MM.1S (cell line): ENCODE measurements at regions not wholly inside any gene's neighbourhood (a gene's known extent, or its start where the extent isn't known, plus 50 kb on each side); places are given as distances from the start of the nearest gene placed in this dataset.

Experiments used
- DNase-seq: peaks from one replicate; pipeline ENCODE4 v3.0.0-alpha.2; 2015
- H2AFZ ChIP-seq: fragments of 300-600 bp; sonication (generic); 2 replicates; pipeline ENCODE4 v1.6.0; 2016; ENCODE audit warnings: antibody characterized with exemption, low read length
- H3F3A ChIP-seq: fragments of 300-600 bp; sonication (generic); 2 replicates; pipeline ENCODE4 v1.6.1; 2016; ENCODE audit warnings: mild to moderate bottlenecking, antibody characterized with exemption, low read length, moderate library complexity, mixed read lengths; ENCODE audit not compliant: insufficient read depth
- H3K27ac ChIP-seq: fragments of 300-600 bp; sonication (generic); 2 replicates; pipeline ENCODE4 v1.5.1; 2016; ENCODE audit warnings: mild to moderate bottlenecking, low read length
- H3K27me3 ChIP-seq: fragments of 300-600 bp; sonication (generic); replicated peaks from 2 replicates; pipeline ENCODE4 v1.6.0; 2016; ENCODE audit warnings: low read length; ENCODE audit not compliant: insufficient read depth
- H3K36me3 ChIP-seq: fragments of 300-600 bp; sonication (generic); replicated peaks from 2 replicates; pipeline ENCODE4 v1.6.1; 2016; ENCODE audit warnings: mild to moderate bottlenecking, low read length, mixed read lengths; ENCODE audit not compliant: insufficient read depth
- H3K4me1 ChIP-seq: fragments of 300-600 bp; sonication (generic); 2 replicates; pipeline ENCODE4 v1.6.1; 2016; ENCODE audit warnings: low read length, mixed read lengths
- H3K4me2 ChIP-seq: fragments of 300-600 bp; sonication (generic); 2 replicates; pipeline ENCODE4 v1.6.0; 2016; ENCODE audit warnings: low read depth, low read length
- H3K4me3 ChIP-seq: fragments of 300-600 bp; sonication (generic); 2 replicates; pipeline ENCODE4 v1.5.1; 2016; ENCODE audit warnings: low read length, mixed read lengths
- H3K79me2 ChIP-seq: fragments of 300-600 bp; sonication (generic); 2 replicates; pipeline ENCODE4 v1.6.1; 2016; ENCODE audit warnings: mixed run types, low read length, mixed read lengths
- H3K9ac ChIP-seq: fragments of 300-600 bp; sonication (generic); 2 replicates; pipeline ENCODE4 v1.6.1; 2016; ENCODE audit warnings: low read length, mixed read lengths
- H3K9me2 ChIP-seq: fragments of 300-600 bp; sonication (generic); replicated peaks from 2 replicates; pipeline ENCODE4 v1.6.1; 2016; ENCODE audit warnings: mild to moderate bottlenecking, low read length, mixed read lengths; ENCODE audit not compliant: insufficient read depth
- H3K9me3 ChIP-seq: fragments of 300-600 bp; sonication (generic); replicated peaks from 2 replicates; pipeline ENCODE4 v1.6.1; 2016; ENCODE audit warnings: mild to moderate bottlenecking, low read length, mixed read lengths; ENCODE audit not compliant: insufficient read depth
- H4K20me1 ChIP-seq: fragments of 300-600 bp; sonication (generic); 2 replicates; pipeline ENCODE4 v1.6.1; 2016; ENCODE audit warnings: mild to moderate bottlenecking, low read length, moderate library complexity, mixed read lengths; ENCODE audit not compliant: insufficient read depth
- CTCF ChIP-seq: fragments of 300-600 bp; sonication (generic); IDR thresholded peaks from 2 replicates; pipeline ENCODE4 v1.5.1; 2016; ENCODE audit warnings: antibody characterized with exemption, low read length, mixed read lengths
- EZH2 ChIP-seq: fragments of 300-600 bp; sonication (generic); optimal IDR thresholded peaks from 2 replicates; pipeline ENCODE3; 2017; ENCODE audit warnings: low read depth, mild to moderate bottlenecking, antibody characterized with exemption, low read length, mixed read lengths
- EZH2phosphoT487 ChIP-seq: fragments of 300-600 bp; sonication (generic); IDR thresholded peaks from 2 replicates; pipeline ENCODE4 v1.6.1; 2018; ENCODE audit warnings: antibody characterized with exemption, low read length

GRCh38 chr15:54859982-54860381 lies 336.8 kb downstream of the RSL24D1 start:
- Histone ChIP-seq H3F3A (no peaks in the 10 kb centered on the region), H3K36me3 (no peaks in the 10 kb centered on the region), H3K9me3 (no peaks in the 10 kb centered on the region), H3K4me1 (no peaks in the 10 kb centered on the region), H3K9me2 (no peaks in the 10 kb centered on the region), H3K27ac (no peak overlapping the region), H3K4me3 (no peak overlapping the region), H2AFZ (no peak overlapping the region), H3K27me3 (no peaks in the 10 kb centered on the region), H3K79me2 (no peaks in the 10 kb centered on the region), H3K9ac (no peak overlapping the region), H4K20me1 (no peaks in the 10 kb centered on the region), H3K4me2 (no peak overlapping the region)
- TF ChIP-seq EZH2phosphoT487 (no peak), CTCF (no peak), EZH2 (no peak)
- DNase-seq: no peak

GRCh38 chr15:54854667-54855066 lies 342.1 kb downstream of the RSL24D1 start:
- Histone ChIP-seq H3K27me3 (no peaks in the 10 kb centered on the region), H3K9me3 (no peaks in the 10 kb centered on the region), H4K20me1 (no peaks in the 10 kb centered on the region), H3K4me3 (no peak overlapping the region), H3K79me2 (no peaks in the 10 kb centered on the region), H2AFZ (no peak overlapping the region), H3K36me3 (no peaks in the 10 kb centered on the region), H3K9ac (no peak overlapping the region), H3K27ac (no peak overlapping the region), H3K9me2 (no peaks in the 10 kb centered on the region), H3K4me1 (no peaks in the 10 kb centered on the region), H3F3A (no peaks in the 10 kb centered on the region), H3K4me2 (no peak overlapping the region)
- TF ChIP-seq CTCF (no peak), EZH2phosphoT487 (no peak), EZH2 (no peak)
- DNase-seq: no peak

GRCh38 chr15:54850101-54850500 lies 346.6 kb downstream of the RSL24D1 start:
- Histone ChIP-seq H3K79me2 (no peaks in the 10 kb centered on the region), H3K4me3 (no peak overlapping the region), H3K27me3 (no peaks in the 10 kb centered on the region), H2AFZ (no peak overlapping the region), H3K36me3 (no peaks in the 10 kb centered on the region), H3K4me1 (no peaks in the 10 kb centered on the region), H3K9me3 (no peaks in the 10 kb centered on the region), H3K4me2 (no peak overlapping the region), H3K27ac (no peak overlapping the region), H4K20me1 (no peaks in the 10 kb centered on the region), H3K9ac (no peak overlapping the region), H3F3A (no peaks in the 10 kb centered on the region), H3K9me2 (no peaks in the 10 kb centered on the region)
- TF ChIP-seq CTCF: no peak
- no peak for TF ChIP-seq EZH2phosphoT487
- TF ChIP-seq EZH2: no peak
- DNase-seq: no peak

- no peaks in the 10 kb centered on the region for H3K9me2 ChIP-seq
- H3K4me3 ChIP-seq: no peak overlapping the region
- H3K4me2 ChIP-seq: no peak overlapping the region
- H2AFZ ChIP-seq: no peak overlapping the region
- H3K27me3 ChIP-seq: no peaks in the 10 kb centered on the region
- H3K36me3 ChIP-seq: no peaks in the 10 kb centered on the region
- TF ChIP-seq EZH2phosphoT487 (no peak), CTCF (no peak), EZH2 (no peak)
- H3K27ac ChIP-seq: no peak overlapping the region
- no peak for DNase-seq
- H3K4me1 ChIP-seq: peaks cover 30% of the 10 kb centered on the region
- H3F3A ChIP-seq: 0 out of 2 replicates have a peak, but pooled peaks cover 4% of the 10 kb centered on the region
- no peaks in the 10 kb centered on the region for H3K79me2 ChIP-seq
- H4K20me1 ChIP-seq: no peaks in the 10 kb centered on the region
- no peak overlapping the region for H3K9ac ChIP-seq
- no peaks in the 10 kb centered on the region for H3K9me3 ChIP-seq
Measured at GRCh38 chr15:54843006-54843405, 353.7 kb downstream of the RSL24D1 start.
